ENCODE measurements at regions not wholly inside any gene's neighbourhood (a gene's known extent, or its start where the extent isn't known, plus 50 kb on each side); places are given as distances from the start of the nearest gene placed in this dataset.

GRCh38 chr14:97657609-97658008, 860.4 kb downstream of the VRK1 start:
- Mint-ChIP-seq H3K4me3 (ENCODE audit: unreplicated experiment) (no peak overlapping the region), H3K27me3 (ENCODE audit: unreplicated experiment) (peaks cover 4% of the 10 kb centered on the region), H3K36me3 (ENCODE audit: low read depth, unreplicated experiment) (no peaks in the 10 kb centered on the region), H3K9me3 (ENCODE audit: unreplicated experiment) (no peaks in the 10 kb centered on the region), H3K4me1 (ENCODE audit: unreplicated experiment) (no peaks in the 10 kb centered on the region), H3K27ac (ENCODE audit: unreplicated experiment) (no peak overlapping the region)
- no peak for TF ChIP-seq CTCF (IDR thresholded peaks at IDR 0.05; ENCODE audit: unreplicated experiment)
- DNase-seq (ENCODE audit: low spot score): no peak

- Mint-ChIP-seq H3K27me3 (ENCODE audit: unreplicated experiment) (peaks cover 5% of the 10 kb centered on the region), H3K9me3 (ENCODE audit: unreplicated experiment) (no peaks in the 10 kb centered on the region), H3K4me3 (ENCODE audit: unreplicated experiment) (no peak overlapping the region), H3K27ac (ENCODE audit: unreplicated experiment) (no peak overlapping the region), H3K4me1 (ENCODE audit: unreplicated experiment) (peaks cover 19% of the 10 kb centered on the region), H3K36me3 (ENCODE audit: low read depth, unreplicated experiment) (no peaks in the 10 kb centered on the region)
- no peak for TF ChIP-seq CTCF (IDR thresholded peaks at IDR 0.05; ENCODE audit: unreplicated experiment)
- no peak for DNase-seq (ENCODE audit: low spot score)
Observed at GRCh38 chr14:97687944-97688630, 890.9 kb downstream of the VRK1 start.

- Mint-ChIP-seq H3K36me3 (ENCODE audit: low read depth, unreplicated experiment) (no peaks in the 10 kb centered on the region), H3K27ac (ENCODE audit: unreplicated experiment) (no peak overlapping the region), H3K4me3 (ENCODE audit: unreplicated experiment) (no peak overlapping the region), H3K4me1 (ENCODE audit: unreplicated experiment) (peaks cover 19% of the 10 kb centered on the region), H3K27me3 (ENCODE audit: unreplicated experiment) (peaks cover 5% of the 10 kb centered on the region), H3K9me3 (ENCODE audit: unreplicated experiment) (no peaks in the 10 kb centered on the region)
- DNase-seq (ENCODE audit: low spot score): no peak
- no peak for TF ChIP-seq CTCF (IDR thresholded peaks at IDR 0.05; ENCODE audit: unreplicated experiment)
Observed at GRCh38 chr14:97688631-97689336, 891.6 kb downstream of the VRK1 start.

- H3K9me3 Mint-ChIP-seq (ENCODE audit: unreplicated experiment): no peaks in the 10 kb centered on the region
- TF ChIP-seq CTCF (IDR thresholded peaks at IDR 0.05; ENCODE audit: unreplicated experiment): no peak
Observed at GRCh38 chr14:97692084-97692483, 894.9 kb downstream of the VRK1 start.

GRCh38 chr14:97695456-97695981, 898.3 kb downstream of the VRK1 start:
- no peak overlapping the region for H3K4me3 Mint-ChIP-seq (ENCODE audit: unreplicated experiment)
- no peak for TF ChIP-seq CTCF (IDR thresholded peaks at IDR 0.05; ENCODE audit: unreplicated experiment)
- no peaks in the 10 kb centered on the region for H3K9me3 Mint-ChIP-seq (ENCODE audit: unreplicated experiment)
- peaks cover 7% of the 10 kb centered on the region for H3K4me1 Mint-ChIP-seq (ENCODE audit: unreplicated experiment)
- no peaks in the 10 kb centered on the region for H3K36me3 Mint-ChIP-seq (ENCODE audit: low read depth, unreplicated experiment)
- peaks cover 2% of the 10 kb centered on the region for H3K27me3 Mint-ChIP-seq (ENCODE audit: unreplicated experiment)
- DNase-seq (ENCODE audit: low spot score): no peak
- no peak overlapping the region for H3K27ac Mint-ChIP-seq (ENCODE audit: unreplicated experiment)

More at GRCh38 chr14:97692084-97692483, 894.9 kb downstream of the VRK1 start:
- DNase-seq (ENCODE audit: low spot score): no peak
- peaks cover 2% of the 10 kb centered on the region for H3K27me3 Mint-ChIP-seq (ENCODE audit: unreplicated experiment)
- no peaks in the 10 kb centered on the region for H3K36me3 Mint-ChIP-seq (ENCODE audit: low read depth, unreplicated experiment)
- peaks cover 7% of the 10 kb centered on the region for H3K4me1 Mint-ChIP-seq (ENCODE audit: unreplicated experiment)
- H3K4me3 Mint-ChIP-seq (ENCODE audit: unreplicated experiment): no peak overlapping the region
- H3K27ac Mint-ChIP-seq (ENCODE audit: unreplicated experiment): no peak overlapping the region
